Retinal pigment epithelial cell (primary cell): ENCODE measurements at regions not wholly inside any gene's neighbourhood (a gene's known extent, or its start where the extent isn't known, plus 50 kb on each side); places are given as distances from the start of the nearest gene placed in this dataset.

ENCODE experiments used
- DNase-seq: peaks from one replicate; pipeline ENCODE4 v3.0.0-alpha.2; 2010; ENCODE audit warnings: low read depth
- H3K4me3 ChIP-seq: 2 replicates; pipeline ENCODE4 v1.5.1; 2011; ENCODE audit warnings: mild to moderate bottlenecking, low read length, control low read depth, moderate library complexity
- CTCF ChIP-seq: conservative IDR thresholded peaks from 2 replicates; pipeline ENCODE4 v1.5.1; 2011; ENCODE audit warnings: low read depth, low read length, control low read depth, inconsistent platforms

GRCh38 chr1:4960336-4960735, 305.9 kb downstream of the AJAP1 start:
- no peak for DNase-seq
- no peak overlapping the region for H3K4me3 ChIP-seq
- TF ChIP-seq CTCF: no peak

GRCh38 chr1:4959216-4959615, 304.8 kb downstream of the AJAP1 start:
- no peak for TF ChIP-seq CTCF
- DNase-seq: no peak
- H3K4me3 ChIP-seq: no peak overlapping the region

- no peak for DNase-seq
- no peak overlapping the region for H3K4me3 ChIP-seq
- no peak for TF ChIP-seq CTCF
Observed at GRCh38 chr1:4957027-4957426, 302.6 kb downstream of the AJAP1 start.

GRCh38 chr1:4954392-4954791, 300.0 kb downstream of the AJAP1 start:
- TF ChIP-seq CTCF: no peak
- H3K4me3 ChIP-seq: no peak overlapping the region
- no peak for DNase-seq

GRCh38 chr1:4951601-4952000, 297.2 kb downstream of the AJAP1 start:
- TF ChIP-seq CTCF: no peak
- DNase-seq: no peak
- H3K4me3 ChIP-seq: no peak overlapping the region

- no peak for TF ChIP-seq CTCF
- DNase-seq: no peak
Observed at GRCh38 chr1:4946343-4946742, 291.9 kb downstream of the AJAP1 start.

GRCh38 chr1:4944911-4945310, 290.5 kb downstream of the AJAP1 start:
- no peak for TF ChIP-seq CTCF
- H3K4me3 ChIP-seq: no peak overlapping the region

More at GRCh38 chr1:4946343-4946742, 291.9 kb downstream of the AJAP1 start:
- no peak overlapping the region for H3K4me3 ChIP-seq

More at GRCh38 chr1:4944911-4945310, 290.5 kb downstream of the AJAP1 start:
- no peak for DNase-seq
